ENCODE measurements at regions not wholly inside any gene's neighbourhood (a gene's known extent, or its start where the extent isn't known, plus 50 kb on each side); places are given as distances from the start of the nearest gene placed in this dataset.

DNA sequence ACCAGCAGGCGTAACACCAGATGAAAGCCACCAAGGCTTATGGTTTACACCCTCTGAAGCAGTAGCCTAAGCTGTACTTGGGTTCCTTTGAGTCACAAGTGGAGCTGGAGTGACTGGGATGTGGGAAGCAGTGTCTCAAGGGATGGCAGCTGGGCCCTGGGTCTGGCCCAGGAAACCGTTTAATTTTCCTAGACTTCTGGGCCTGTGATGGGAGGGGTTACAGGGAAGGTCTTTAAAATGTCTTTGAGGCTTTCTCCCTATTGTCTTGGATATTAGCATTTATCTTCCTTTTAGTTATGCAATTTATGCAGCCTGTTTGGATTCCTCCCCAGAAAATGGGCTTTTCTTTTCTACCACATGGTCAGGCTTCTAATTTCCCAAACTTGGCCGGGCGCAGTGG lies 568.2 kb downstream of the ANKRD7 start:
- no peaks in the 10 kb centered on the region for H3K4me1 ChIP-seq
- no peaks in the 10 kb centered on the region for H3K9me3 ChIP-seq
- no peak overlapping the region for H3K27ac ChIP-seq
- TF ChIP-seq, protein P1, sequence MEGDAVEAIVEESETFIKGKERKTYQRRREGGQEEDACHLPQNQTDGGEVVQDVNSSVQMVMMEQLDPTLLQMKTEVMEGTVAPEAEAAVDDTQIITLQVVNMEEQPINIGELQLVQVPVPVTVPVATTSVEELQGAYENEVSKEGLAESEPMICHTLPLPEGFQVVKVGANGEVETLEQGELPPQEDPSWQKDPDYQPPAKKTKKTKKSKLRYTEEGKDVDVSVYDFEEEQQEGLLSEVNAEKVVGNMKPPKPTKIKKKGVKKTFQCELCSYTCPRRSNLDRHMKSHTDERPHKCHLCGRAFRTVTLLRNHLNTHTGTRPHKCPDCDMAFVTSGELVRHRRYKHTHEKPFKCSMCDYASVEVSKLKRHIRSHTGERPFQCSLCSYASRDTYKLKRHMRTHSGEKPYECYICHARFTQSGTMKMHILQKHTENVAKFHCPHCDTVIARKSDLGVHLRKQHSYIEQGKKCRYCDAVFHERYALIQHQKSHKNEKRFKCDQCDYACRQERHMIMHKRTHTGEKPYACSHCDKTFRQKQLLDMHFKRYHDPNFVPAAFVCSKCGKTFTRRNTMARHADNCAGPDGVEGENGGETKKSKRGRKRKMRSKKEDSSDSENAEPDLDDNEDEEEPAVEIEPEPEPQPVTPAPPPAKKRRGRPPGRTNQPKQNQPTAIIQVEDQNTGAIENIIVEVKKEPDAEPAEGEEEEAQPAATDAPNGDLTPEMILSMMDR (IDR thresholded peaks at IDR 0.05) = no peak
- TF ChIP-seq POLR2A (IDR thresholded peaks at IDR 0.05) (no peak), POLR2AphosphoS5 (IDR thresholded peaks at IDR 0.05) (no peak)
- H3K36me3 ChIP-seq = no peaks in the 10 kb centered on the region
- no peaks in the 10 kb centered on the region for H3K27me3 ChIP-seq
- no peak overlapping the region for H3K4me3 ChIP-seq
- no peak for DNase-seq (ENCODE audit: low spot score in 2 of 2)
- intact Hi-C loops (cut with DNase I; ENCODE audit: low total_unique reads) = no loop called here

GRCh38 chr7:118793582-118793981 lies 569.1 kb downstream of the ANKRD7 start:
- no peaks in the 10 kb centered on the region for H3K36me3 ChIP-seq
- H3K9me3 ChIP-seq = no peaks in the 10 kb centered on the region
- no peak for TF ChIP-seq POLR2A (IDR thresholded peaks at IDR 0.05)
- TF ChIP-seq POLR2AphosphoS5 (IDR thresholded peaks at IDR 0.05) = no peak
- no peak overlapping the region for H3K27ac ChIP-seq
- no peak overlapping the region for H3K4me3 ChIP-seq
- H3K27me3 ChIP-seq = no peaks in the 10 kb centered on the region
- intact Hi-C loops (cut with DNase I; ENCODE audit: low total_unique reads) = no loop called here
- H3K4me1 ChIP-seq = no peaks in the 10 kb centered on the region
- no peak for DNase-seq (ENCODE audit: low spot score in 2 of 2)

DNA sequence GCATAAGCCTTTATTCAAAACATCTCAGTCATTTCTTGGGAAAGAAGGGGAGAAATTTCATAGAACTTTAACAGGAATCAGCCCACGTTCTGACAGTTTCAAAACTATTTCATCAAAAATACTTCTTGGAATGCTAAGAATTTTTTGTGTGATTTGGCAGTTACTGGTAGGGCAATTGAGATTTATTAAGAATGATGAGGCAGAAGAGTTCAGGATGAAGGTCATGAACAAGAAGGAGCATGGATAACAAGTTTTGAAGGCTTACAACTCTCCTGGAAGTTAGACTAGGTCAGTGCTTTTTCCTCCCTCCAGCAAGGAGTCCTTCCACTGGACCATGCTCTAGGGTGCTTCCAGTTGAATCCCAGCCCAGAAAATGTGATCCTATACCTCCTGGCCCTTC lies 569.9 kb downstream of the ANKRD7 start:
- Histone ChIP-seq H3K4me3 (no peak overlapping the region), H3K9me3 (no peaks in the 10 kb centered on the region), H3K4me1 (no peaks in the 10 kb centered on the region), H3K27ac (no peak overlapping the region), H3K27me3 (no peaks in the 10 kb centered on the region), H3K36me3 (no peaks in the 10 kb centered on the region)
- no peak for DNase-seq (ENCODE audit: low spot score in 2 of 2)
- TF ChIP-seq POLR2A (IDR thresholded peaks at IDR 0.05) (no peak), POLR2AphosphoS5 (IDR thresholded peaks at IDR 0.05) (no peak)
- intact Hi-C loops (cut with DNase I; ENCODE audit: low total_unique reads) = no loop called here

GRCh38 chr7:118801366-118801765 lies 576.9 kb downstream of the ANKRD7 start:
- no peaks in the 10 kb centered on the region for H3K36me3 ChIP-seq
- no peaks in the 10 kb centered on the region for H3K27me3 ChIP-seq
- TF ChIP-seq POLR2AphosphoS5 (IDR thresholded peaks at IDR 0.05) (no peak), POLR2A (IDR thresholded peaks at IDR 0.05) (no peak)
- TF ChIP-seq, protein P1 (IDR thresholded peaks at IDR 0.05) = no peak
- H3K27ac ChIP-seq = no peak overlapping the region
- no peaks in the 10 kb centered on the region for H3K4me1 ChIP-seq
- intact Hi-C loops (cut with DNase I; ENCODE audit: low total_unique reads) = no loop called here
- H3K4me3 ChIP-seq = no peak overlapping the region
- H3K9me3 ChIP-seq = peaks cover 0 to 4% of the 10 kb centered on the region in 2 donors
- DNase-seq (ENCODE audit: low spot score in 2 of 2) = no peak

GRCh38 chr7:118802726-118803125 lies 578.2 kb downstream of the ANKRD7 start:
- H3K27me3 ChIP-seq = no peaks in the 10 kb centered on the region
- no peak for DNase-seq (ENCODE audit: low spot score in 2 of 2)
- H3K4me3 ChIP-seq = no peak overlapping the region
- no peak overlapping the region for H3K27ac ChIP-seq
- no peaks in the 10 kb centered on the region for H3K4me1 ChIP-seq
- intact Hi-C loops (cut with DNase I; ENCODE audit: low total_unique reads) = no loop called here
- H3K36me3 ChIP-seq = no peaks in the 10 kb centered on the region
- H3K9me3 ChIP-seq = peaks cover 0 to 4% of the 10 kb centered on the region in 2 donors
- TF ChIP-seq POLR2AphosphoS5 (IDR thresholded peaks at IDR 0.05) (no peak), POLR2A (IDR thresholded peaks at IDR 0.05) (no peak)
- TF ChIP-seq, protein P1 (IDR thresholded peaks at IDR 0.05) = no peak

- TF ChIP-seq POLR2AphosphoS5 (IDR thresholded peaks at IDR 0.05) (no peak), POLR2A (IDR thresholded peaks at IDR 0.05) (no peak)
- TF ChIP-seq, protein P1 (IDR thresholded peaks at IDR 0.05) = no peak
- Histone ChIP-seq H3K27ac (no peak overlapping the region), H3K27me3 (no peaks in the 10 kb centered on the region), H3K4me1 (no peaks in the 10 kb centered on the region), H3K4me3 (no peak overlapping the region), H3K36me3 (no peaks in the 10 kb centered on the region), H3K9me3 (no peaks in the 10 kb centered on the region)
- intact Hi-C loops (cut with DNase I; ENCODE audit: low total_unique reads) = no loop called here
- DNase-seq (ENCODE audit: low spot score in 2 of 2) = no peak
Measured at GRCh38 chr7:118826246-118826645, 601.7 kb downstream of the ANKRD7 start.

Data from breast epithelium (tissue), 4 donors.